ENCODE measurements at regions not wholly inside any gene's neighbourhood (a gene's known extent, or its start where the extent isn't known, plus 50 kb on each side); places are given as distances from the start of the nearest gene placed in this dataset.

GRCh38 chr7:47671358-47671757, 89.4 kb upstream of the TNS3 start:
- 90 to 94% (median 90%) methylated on average over 13 of the region's 13 CpGs for WGBS, 3 donors
- Histone ChIP-seq H3K4me3 (no peak overlapping the region), H3K27me3 (ENCODE audit: insufficient read depth in 3 of 3, low read length in 2 of 3) (no peaks in the 10 kb centered on the region), H3K27ac (no peak overlapping the region), H3K9me3 (no peaks in the 10 kb centered on the region), H3K4me1 (peaks cover 11% of the 10 kb centered on the region), H3K36me3 (ENCODE audit: insufficient read depth in 1 of 2, low read depth in 1 of 2) (no peaks in the 10 kb centered on the region)
- DNase-seq (no peak), ATAC-seq (no peak)
- intact Hi-C loops (cut with DNase I) = no loop called here
- TF ChIP-seq CTCF (IDR thresholded peaks at IDR 0.05) = no peak

- no peaks in the 10 kb centered on the region for H3K27me3 ChIP-seq (ENCODE audit: insufficient read depth in 3 of 3, low read length in 2 of 3)
- no peak overlapping the region for H3K27ac ChIP-seq
- ATAC-seq (no peak), DNase-seq (no peak)
- intact Hi-C loops (cut with DNase I) = no loop called here
- no peak for TF ChIP-seq CTCF (IDR thresholded peaks at IDR 0.05)
- WGBS, 3 donors = 80 to 96% (median 86%) methylated on average over 6 of the region's 6 CpGs
- H3K4me1 ChIP-seq = peaks cover 14% of the 10 kb centered on the region
- no peaks in the 10 kb centered on the region for H3K9me3 ChIP-seq
- no peak overlapping the region for H3K4me3 ChIP-seq
- no peaks in the 10 kb centered on the region for H3K36me3 ChIP-seq (ENCODE audit: insufficient read depth in 1 of 2, low read depth in 1 of 2)
Observed at GRCh38 chr7:47670729-47671128, 88.8 kb upstream of the TNS3 start.

GRCh38 chr7:47669901-47670384, 88.0 kb upstream of the TNS3 start:
- Histone ChIP-seq H3K27me3 (ENCODE audit: insufficient read depth in 3 of 3, low read length in 2 of 3) (no peaks in the 10 kb centered on the region), H3K4me3 (no peak overlapping the region), H3K9me3 (no peaks in the 10 kb centered on the region), H3K27ac (peak overlapping the region; percentile 81), H3K36me3 (ENCODE audit: insufficient read depth in 1 of 2, low read depth in 1 of 2) (no peaks in the 10 kb centered on the region), H3K4me1 (peaks cover 14% of the 10 kb centered on the region)
- TF ChIP-seq CTCF (IDR thresholded peaks at IDR 0.05) = no peak
- intact Hi-C loops (cut with DNase I) = no loop called here
- WGBS, 3 donors = 57 to 77% (median 68%) methylated on average over 8 of the region's 8 CpGs
- DNase-seq (no peak), ATAC-seq (peak; percentile 28 to 45 (median 38))

- H3K27me3 ChIP-seq (ENCODE audit: insufficient read depth in 3 of 3, low read length in 2 of 3) = no peaks in the 10 kb centered on the region
- H3K9me3 ChIP-seq = no peaks in the 10 kb centered on the region
- peaks cover 14% of the 10 kb centered on the region for H3K4me1 ChIP-seq
- WGBS, 3 donors = 57 to 63% (median 61%) methylated on average over 10 of the region's 10 CpGs
- H3K4me3 ChIP-seq = no peak overlapping the region
- intact Hi-C loops (cut with DNase I) = no loop called here
- ATAC-seq = peak; percentile 94 to 99 (median 95)
- peak; percentile 80 to 84 for DNase-seq
- TF ChIP-seq CTCF (IDR thresholded peaks at IDR 0.05) = no peak
- H3K27ac ChIP-seq = peak overlapping the region; percentile 81
- H3K36me3 ChIP-seq (ENCODE audit: insufficient read depth in 1 of 2, low read depth in 1 of 2) = no peaks in the 10 kb centered on the region
Observed at GRCh38 chr7:47669178-47669891, 87.4 kb upstream of the TNS3 start.

Data from psoas muscle (tissue), 7 donors.